NOMO-1 treated with dmso at 0.1 percent for 144 hours (cell line): ENCODE measurements at regions not wholly inside any gene's neighbourhood (a gene's known extent, or its start where the extent isn't known, plus 50 kb on each side); places are given as distances from the start of the nearest gene placed in this dataset.

ENCODE experiments used
- DNase-seq: peaks from one replicate; lab custom pipeline; 2025; ENCODE audit not compliant: unreplicated experiment; lab: John Stamatoyannopoulos, UW

GRCh38 chr13:85666356-85666755 is 132.9 kb downstream of the SLITRK6 start:
- no peak for DNase-seq

DNA sequence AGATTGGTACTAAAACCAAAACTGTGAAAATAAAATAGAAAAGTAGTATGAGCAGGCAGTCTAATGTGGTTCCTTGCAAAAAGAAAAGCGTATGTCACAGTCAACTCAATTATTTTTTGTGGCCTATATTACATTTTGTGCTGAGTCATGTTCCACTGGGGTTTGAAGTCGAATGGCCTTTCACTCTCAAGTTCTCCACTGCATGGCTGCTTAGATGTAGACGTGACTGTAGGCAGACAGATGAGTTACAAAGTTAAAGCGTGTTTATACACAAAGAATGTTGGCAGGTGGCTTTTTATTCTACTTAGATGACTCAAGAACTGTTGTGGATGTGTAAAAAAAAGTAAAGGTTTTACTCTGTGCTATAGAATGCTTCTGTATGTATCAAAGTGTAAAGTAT is 133.9 kb downstream of the SLITRK6 start:
- DNase-seq, result no peak

- DNase-seq, result no peak
These were observed 135.4 kb downstream of the SLITRK6 start for GRCh38 chr13:85663856-85664255.

- no peak for DNase-seq
These were observed 137.0 kb downstream of the SLITRK6 start for GRCh38 chr13:85662186-85662585.

- no peak for DNase-seq
These were observed 137.5 kb downstream of the SLITRK6 start for GRCh38 chr13:85661675-85662074.

- peak; percentile 45 for DNase-seq
These were observed 139.7 kb downstream of the SLITRK6 start for GRCh38 chr13:85659493-85659892.

DNA sequence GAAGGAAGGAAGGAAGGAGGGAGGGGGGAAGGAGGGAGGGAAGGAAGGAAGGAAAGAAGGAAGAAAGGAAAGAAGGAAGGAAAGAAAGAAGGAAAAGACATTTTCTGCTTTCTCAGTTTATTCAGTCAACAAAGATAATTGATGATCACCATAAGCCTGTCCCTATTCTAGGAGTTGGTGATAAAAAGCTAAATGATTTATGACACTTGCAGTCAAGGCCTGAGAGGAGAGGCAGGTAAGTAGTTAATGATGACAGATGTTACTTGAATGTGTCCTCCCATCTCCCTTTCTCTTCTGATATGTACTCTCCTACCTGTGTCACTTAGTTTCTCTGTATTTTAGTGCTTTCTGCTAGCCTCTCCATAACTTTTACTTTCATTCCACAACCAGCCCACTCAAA is 141.3 kb downstream of the SLITRK6 start:
- DNase-seq, result no peak

- no peak for DNase-seq
These were observed 144.2 kb downstream of the SLITRK6 start for GRCh38 chr13:85655040-85655439.

DNA sequence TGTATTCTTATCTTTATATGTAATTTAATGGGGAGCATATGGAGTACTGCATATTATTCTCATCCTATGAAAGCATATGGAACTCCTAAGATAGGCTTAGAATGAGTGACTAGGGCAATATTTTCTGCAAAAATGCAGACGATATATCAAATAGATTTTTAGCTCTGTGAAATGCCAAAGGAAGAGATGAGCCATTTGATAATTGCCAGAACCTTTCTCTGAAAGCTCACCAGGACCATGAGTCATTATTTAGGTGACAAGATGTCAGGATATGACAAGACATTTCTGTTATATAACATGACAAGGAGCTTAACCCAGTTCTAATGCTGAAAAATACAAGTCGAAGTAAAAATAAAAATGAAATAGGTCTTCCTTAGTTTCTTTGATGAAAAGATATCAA is 145.0 kb downstream of the SLITRK6 start:
- DNase-seq, result no peak

DNA sequence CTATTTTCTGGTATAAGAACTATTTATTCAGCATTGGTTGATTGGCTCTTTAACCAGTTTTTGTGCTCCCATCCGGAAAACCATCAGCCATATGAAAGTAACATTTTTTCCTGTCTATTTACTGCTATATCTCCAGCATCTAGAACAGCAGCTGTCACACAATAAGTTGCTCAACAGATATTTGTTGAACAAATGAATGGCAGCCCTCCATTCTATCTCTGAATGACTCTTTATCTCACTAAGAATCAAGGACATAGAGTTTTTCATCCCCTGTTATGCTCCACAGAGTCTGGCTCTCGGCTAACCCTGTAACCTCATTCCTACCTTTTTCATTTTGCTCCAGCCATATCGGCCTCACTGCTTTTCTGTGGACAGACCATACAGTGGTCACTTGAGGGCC is 145.5 kb downstream of the SLITRK6 start:
- no peak for DNase-seq

DNA sequence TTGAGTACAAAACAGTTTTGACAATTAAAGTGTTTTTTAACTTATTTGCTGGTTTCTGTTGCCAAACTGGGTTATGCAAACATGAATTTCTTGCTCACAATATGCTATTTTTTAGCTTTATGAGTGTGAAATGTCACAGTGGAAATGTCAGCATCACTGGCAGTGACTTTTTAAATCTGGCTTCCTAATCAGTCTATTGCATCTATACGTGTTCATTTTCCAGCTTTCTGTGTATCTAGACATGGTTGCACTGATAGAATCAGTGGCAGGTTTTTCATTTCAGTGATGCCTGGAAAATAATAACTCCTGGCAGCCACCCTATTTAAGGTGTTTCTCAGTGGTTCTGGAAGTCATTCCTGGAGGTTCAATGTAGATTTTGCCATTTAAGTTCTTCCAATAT is 146.7 kb downstream of the SLITRK6 start:
- no peak for DNase-seq

- no peak for DNase-seq
These were observed 147.8 kb downstream of the SLITRK6 start for GRCh38 chr13:85651440-85651839.

GRCh38 chr13:85650613-85651012 is 148.6 kb downstream of the SLITRK6 start:
- no peak for DNase-seq

DNA sequence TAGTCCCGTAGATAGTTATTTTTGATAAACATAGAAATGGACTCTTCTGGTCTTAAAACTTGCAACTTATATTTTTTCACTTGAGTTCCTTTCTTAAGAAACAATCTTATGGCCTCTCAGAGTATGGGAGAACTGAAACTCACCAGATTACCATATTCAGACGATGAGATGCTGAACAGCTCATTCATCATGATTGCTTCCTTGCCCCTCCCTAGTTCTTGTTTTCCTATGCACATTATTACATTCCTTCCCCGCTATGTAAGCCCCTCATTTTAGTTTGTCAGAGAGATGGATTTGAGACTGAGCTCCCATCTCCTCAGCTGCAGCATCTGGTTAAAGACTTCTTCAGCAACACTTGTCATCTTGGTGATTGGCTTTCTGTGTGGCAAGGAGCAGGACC is 158.5 kb downstream of the SLITRK6 start:
- DNase-seq, result no peak

DNA sequence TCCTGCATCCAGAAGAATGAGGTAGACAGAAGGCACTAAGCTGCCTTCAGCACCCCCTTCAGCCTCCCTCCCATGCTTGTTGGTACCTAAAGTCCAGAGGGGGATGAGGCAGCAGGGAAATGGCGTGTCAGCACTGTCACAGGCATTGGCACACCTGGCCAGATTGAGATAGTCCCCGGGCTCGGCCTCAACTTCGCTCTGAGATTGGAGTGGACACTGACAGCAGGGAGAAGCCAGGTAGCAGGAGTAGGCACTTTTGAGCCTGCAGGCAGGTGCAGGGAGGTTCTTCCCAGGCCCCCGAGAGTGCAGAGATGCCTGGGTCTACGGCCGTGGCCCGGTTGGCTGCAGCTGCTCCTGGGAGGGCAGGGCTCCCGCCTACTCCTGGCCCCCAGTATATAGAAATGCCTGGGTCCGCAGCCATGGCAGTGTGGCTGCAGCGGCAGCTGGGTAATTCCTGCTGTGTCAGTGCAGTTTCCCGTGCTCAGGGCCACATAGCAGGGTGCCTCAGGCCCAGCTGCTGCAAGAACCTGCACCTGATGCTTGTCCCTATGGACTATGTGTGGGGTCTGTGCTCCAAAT is 160.3 kb downstream of the SLITRK6 start:
- no peak for DNase-seq

DNA sequence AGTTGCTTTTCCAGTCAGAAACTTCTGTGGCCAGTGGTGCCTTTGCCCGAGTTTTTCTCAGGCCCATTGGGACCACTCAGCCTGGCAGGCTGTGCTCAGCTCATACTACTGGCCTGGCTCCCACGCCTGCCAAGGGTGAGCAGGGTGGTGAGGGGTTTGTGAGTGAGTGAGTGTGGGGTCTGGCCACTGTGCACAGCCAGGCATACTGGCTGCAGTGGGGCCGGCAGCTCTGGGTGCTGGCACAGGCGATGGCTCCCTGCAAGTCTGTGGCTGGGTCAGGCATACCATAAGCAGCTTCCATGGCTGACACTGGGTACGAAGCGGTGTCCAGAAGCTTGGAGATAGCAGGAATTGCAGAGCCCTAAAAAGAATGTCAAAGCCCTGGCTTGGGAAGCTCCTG is 161.0 kb downstream of the SLITRK6 start:
- DNase-seq, result no peak

- no peak for DNase-seq
These were observed 166.6 kb downstream of the SLITRK6 start for GRCh38 chr13:85632526-85633195.

- DNase-seq, result no peak
These were observed 167.4 kb downstream of the SLITRK6 start for GRCh38 chr13:85631801-85632200.

- DNase-seq, result no peak
These were observed 172.6 kb downstream of the SLITRK6 start for GRCh38 chr13:85626603-85627002.

- DNase-seq, result no peak
These were observed 179.9 kb downstream of the SLITRK6 start for GRCh38 chr13:85619321-85619720.

GRCh38 chr13:85618521-85618920 is 180.7 kb downstream of the SLITRK6 start:
- DNase-seq, result no peak

GRCh38 chr13:85616275-85616674 is 182.9 kb downstream of the SLITRK6 start:
- DNase-seq, result no peak

DNA sequence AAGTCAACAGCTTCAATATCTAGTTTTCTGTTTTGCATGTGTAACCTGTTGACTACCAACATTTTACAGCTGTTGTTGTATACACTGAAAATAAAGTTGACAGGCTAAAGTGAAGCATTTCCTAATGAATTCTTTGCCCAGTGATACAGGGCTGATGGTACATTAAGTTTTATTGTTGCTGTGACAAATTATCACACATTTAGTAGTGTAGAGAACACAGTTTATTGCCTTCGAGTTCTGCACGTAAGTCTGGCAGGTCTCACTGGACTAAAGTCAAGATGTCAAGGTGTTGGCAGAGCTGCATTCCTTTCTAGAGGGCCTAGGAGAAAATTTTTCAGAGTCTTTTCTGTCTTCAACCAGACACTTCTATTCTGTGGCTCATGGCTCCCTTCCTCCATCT is 184.2 kb downstream of the SLITRK6 start:
- no peak for DNase-seq
